HG03520 (cell line): ENCODE measurements at regions not wholly inside any gene's neighbourhood (a gene's known extent, or its start where the extent isn't known, plus 50 kb on each side); places are given as distances from the start of the nearest gene placed in this dataset.

Experiments
- ATAC-seq: cut with Tn5 transposase; IDR thresholded peaks from one replicate; pipeline ENCODE4 v1.9.1; 2021; ENCODE audit warnings: mild to moderate bottlenecking, moderate library complexity; ENCODE audit not compliant: unreplicated experiment

DNA sequence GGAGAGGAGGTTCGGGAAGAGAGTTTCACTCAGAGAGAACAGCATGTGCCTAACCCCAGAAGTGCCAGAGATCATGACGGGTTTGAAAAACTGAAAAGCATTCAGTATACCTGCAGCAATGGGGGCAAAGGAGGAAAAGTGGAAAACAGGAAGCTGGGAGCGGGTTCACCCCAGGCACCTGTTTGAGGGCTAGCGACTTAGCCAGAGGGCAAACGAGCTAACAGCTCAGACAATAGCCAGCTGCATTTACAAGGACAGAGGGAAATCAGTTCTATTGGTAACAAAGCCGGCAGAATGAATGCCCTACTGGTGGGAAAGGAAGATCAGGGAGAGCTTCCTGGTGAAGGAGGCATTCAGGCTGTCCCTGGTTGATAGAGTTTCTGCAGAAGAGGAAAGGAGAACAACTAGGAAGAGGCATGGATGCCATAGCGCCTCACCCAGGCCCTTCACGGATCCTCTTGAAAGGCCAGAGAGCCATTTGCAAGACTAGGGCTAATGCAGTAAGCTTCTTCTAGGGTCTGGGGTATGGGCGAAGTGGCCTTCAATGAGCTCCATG, 141.7 kb upstream of the ADRA1B start:
- ATAC-seq = no peak

DNA sequence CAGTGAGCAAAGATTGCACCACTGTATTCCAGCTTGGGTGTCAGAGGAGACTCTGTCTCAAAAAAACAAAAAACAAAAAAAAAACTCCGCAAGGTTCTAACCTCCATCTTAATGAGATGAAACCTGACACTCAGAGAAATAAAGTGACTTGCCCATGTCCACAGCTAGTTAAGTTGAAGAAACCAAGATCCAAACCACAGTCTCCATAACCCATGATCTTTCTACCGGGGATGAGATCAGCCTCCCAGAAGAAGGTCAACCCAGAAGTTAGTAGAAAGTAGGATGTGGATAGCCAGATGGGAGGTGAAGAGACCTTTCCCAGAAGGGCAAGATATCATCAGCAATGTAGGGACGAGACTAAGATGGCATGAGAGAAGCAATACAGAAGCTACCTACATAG, 140.4 kb upstream of the ADRA1B start:
- ATAC-seq = no peak

DNA sequence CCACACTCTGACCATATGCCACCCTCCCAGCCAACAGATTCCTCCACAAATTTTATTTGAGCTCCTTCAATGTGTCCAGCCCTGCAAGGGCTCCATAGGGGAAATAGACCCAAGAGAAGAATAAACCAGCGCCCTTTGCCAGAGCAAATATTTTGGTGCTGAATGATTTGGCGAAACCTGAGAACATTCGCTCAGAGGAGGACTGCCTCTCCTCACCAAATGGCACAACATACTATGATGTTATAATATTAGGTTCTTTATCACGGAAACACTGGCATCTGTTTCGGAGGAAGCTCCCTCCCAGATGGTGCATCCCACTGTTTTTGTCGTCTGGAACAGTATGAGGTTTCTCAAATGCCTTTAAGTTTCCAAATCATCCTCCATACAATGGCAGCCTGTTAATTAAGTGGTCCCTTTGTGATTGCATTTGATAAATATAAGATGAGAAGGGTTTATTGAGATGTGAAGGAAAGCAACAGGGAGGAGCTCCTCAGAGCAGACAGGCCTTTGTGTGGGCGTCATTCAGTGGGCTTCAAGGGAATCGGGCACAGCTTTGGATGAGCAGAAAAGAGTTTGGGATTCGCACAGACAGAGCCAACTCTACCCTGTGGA, 139.1 kb upstream of the ADRA1B start:
- ATAC-seq = no peak

DNA sequence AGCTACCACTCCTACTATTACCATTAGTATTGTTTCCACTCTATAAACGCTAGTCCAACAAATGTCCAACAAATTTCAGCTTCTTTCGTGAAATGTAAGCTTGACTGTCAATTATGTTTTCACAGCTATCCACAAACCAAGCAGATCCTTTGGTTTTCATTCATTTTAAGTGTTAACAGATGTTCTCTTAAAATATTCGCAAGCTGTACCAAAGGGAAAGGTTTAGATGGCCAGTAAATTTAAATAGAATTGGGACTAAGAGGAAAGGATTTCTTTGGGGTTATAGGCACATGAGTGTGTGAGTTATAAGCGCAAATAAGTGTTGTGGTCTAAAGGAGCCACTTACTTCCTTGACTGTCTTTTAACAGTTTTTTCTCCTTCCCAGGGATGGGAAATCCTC, 136.8 kb upstream of the ADRA1B start:
- ATAC-seq = no peak

DNA sequence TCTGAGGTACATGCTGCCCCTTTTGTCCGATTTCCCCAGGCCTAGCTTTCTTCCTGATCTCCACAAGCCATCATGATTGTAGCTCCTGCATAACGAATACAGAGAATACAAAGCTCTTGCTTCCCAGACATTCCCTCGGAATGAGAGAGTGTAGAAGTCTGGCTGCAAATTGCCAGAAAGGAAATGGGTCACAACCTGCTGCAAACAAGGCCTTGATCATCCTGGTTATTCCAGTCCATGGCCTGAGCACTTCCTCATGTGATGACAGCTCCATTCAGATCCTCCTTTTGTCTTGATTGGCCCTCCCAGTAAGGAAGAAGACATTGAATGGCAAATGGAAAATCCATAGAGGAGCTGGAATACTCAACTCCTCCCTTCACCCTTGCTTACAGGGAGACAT, 136.0 kb upstream of the ADRA1B start:
- no peak for ATAC-seq

DNA sequence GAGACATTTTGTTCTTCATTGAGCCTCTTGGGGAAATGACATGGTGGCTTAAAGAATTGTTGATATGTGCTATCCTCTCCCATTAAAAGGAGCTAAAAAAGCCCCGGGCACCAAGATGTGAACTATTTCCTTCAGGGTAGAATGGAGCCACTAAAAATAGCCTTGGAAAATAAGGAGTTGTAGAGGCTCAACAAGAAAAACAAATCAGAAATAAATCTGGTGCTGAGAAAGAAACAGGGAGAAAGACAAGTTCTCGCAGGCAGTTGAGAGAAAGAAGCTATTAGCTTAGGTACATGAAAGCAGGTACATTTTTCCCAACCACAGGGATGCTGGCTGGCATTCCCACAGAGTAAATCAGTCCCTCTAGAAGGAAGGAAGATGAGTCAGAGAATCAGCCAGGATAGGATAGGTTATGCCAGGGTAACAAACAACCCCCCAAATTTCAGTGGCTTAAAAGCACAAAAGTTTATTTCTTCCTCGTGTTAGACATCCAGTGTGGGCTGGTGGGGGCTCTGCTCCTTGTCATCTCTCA, 134.6 kb upstream of the ADRA1B start:
- no peak for ATAC-seq

DNA sequence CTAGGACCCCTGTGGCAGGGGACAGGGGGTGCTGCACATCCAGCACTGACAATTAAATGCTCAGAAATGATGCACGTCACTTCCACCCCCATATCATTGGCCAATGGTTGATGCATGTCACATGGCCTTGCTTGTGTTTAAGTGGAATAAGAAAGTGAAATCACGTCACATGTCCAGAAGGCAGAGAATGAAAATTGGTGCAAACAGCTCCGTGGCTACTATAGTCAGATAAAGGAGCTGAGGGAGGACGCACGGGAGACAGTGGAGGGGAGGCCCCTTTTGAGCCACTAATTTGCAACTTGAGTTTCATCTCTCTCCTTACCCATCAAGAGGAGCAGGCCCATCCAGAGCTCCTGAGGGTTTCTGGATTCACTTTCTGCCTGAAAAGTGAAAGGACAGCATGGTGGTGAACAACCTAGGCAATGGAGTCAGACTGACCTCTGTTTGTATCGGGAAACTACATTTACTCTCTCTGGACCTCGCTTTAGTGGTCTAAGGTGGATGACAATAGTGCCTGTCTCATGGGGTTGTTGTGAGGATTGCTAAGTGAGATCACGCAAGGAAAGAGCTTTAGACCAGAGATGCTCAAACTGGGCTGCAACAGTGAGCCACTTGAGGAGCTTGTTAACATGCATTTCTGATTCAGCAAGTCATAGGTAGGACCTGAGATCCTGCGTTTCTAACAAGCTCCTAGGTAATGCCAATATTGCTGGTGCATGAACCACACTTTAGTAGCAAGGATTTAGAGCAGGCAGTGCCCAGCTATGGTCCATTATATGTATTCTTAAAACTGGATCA, 133.9 kb upstream of the ADRA1B start:
- no peak for ATAC-seq

DNA sequence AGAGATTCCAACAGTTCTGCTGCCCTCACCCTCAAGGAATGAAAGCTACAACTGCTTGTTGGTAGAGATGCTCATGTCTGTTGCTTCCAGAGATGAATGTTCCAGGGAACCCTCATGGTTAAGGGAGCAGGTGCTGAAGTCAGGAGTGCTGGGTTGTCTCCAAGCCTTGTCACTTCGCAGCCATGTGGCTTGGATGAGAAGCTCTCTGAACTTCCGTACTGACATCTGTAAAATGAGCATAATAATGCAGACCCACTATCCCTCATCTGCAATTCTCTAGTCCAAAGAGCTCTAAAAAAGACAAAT, 133.3 kb upstream of the ADRA1B start:
- no peak for ATAC-seq

DNA sequence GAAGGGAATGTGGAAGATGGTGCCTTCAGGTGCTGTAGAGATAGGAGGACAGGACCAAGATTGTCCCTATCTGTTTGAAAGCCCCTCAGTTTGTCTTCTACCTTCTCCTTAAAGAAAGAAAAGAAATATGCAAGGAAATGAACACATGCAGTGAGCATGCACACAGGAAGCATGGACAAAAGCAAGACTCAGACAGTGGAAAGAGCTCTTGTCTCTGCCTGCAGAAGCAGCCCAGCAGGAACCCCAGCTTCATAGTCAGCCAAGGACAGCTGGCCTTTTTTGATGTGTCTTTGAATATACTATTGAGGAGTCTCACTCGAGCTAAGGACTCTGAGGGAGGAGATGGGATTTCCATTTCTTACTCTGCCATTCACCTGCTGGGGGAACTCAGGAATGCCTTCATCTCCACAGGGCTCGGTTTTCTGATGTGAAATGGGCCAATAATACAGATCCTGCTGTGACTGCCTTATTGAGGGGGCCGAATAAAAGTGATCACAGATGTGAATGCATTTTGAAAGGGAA, 132.5 kb upstream of the ADRA1B start:
- ATAC-seq = no peak

DNA sequence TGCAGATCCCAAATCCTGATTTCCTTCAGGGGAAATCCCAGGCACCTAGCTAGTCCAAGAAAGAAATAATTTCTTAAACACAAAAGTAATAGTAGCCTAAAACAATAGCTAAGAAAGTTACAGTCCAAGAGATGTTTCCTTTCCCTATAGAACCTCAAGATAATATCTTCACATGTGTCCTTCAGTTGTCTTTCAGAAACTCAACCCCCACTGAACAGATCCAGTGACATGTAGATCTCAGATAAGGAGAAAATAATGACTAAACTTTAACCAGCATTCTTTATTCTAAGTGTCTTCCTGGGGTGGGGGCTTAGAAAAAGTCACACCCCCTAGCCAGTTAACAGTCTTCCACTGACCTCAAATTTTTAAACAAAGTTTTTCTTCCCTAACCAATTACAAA, 131.3 kb upstream of the ADRA1B start:
- no peak for ATAC-seq

DNA sequence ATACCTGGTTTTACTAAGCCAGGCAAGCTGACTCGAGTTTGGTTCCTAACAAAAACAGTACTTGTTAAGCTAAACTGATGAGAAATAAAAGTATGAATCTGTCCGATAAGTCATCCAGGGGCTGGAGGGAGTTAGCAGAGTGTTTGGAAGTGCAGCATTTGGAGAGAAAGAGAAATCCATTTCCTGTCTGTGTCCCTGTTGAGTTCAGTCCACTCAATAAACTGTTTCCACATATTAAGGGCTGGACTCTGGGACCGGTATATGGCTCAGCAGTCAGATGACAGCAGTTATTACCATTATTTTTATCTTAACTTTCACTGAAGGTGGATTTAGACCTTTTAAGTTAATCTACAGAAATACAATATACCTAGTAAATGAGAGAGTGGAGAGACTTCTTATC, 130.6 kb upstream of the ADRA1B start:
- ATAC-seq = no peak

DNA sequence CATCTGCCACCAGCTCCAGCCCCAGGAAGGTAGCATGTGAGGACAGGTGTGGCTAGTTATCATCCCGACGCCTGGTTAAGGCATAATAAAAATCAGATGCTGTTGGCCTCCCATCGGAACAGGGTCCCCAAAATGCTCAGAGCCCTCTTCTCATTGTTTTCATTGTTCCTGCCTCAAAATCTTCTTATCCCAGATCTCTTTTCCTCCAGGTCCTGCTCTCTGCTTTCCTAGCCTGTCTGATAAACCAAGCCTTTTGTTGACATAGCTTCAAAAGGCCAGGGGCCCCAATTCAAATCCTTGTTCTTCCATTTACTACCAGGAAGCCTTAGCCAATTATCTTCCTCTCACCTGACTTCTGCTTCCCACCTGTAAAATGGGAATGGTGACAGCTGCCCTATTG, 130.1 kb upstream of the ADRA1B start:
- ATAC-seq = no peak

DNA sequence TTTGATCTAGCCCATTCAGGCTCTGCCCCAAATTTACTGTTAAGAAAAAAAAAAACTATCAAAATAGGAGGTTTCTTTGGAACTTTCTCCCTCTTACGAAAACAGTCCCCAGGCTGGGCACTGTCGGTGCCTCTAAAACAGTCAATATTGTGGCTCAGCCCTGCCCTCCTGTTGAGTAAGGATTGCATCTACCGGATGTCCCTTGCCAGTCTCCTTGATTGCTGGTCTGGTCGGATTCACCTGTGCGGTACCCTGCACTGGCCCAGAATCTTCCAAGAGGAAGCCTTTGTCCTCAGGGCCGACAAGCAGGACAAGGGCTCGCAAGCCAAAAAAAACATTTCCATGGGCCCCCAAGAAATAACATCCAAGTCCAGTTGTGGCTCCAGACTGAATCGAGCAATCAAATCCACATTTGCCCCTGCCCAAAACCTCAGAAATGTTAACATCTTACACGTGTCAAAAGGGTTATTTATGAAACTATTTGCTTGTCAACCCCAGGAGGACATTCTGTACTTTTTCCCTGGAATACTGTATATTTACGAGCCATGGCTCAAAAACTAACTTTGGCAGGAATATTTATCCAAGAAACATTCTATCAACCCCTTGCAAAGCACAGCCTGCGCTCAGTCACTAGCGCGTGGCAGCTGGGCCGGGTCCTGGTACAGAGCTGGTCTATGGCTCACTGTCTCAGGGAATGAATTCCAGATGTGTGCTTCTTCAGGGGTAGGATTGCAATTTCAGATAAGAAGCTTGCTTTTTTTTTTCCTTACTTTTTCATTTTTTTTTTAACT, 129.2 kb upstream of the ADRA1B start:
- no peak for ATAC-seq

DNA sequence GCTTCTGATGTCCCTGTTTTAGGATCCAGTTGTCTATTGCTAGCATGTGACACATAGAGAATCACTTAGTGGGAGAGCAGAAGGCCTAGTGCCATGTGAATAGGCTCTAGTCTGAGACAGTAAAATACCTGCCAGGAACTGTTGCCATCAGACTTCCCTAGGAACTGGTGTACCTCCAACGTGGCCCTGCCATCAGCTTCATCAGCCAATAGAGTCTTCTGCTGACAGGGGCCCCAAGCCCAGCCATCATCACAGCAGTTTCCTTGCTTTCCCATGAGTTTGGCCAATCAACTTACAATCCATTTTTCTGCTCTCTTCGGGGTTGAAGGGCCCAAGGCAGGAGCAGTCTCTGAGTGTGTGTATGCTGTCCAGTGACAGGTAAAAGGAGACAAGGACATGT, 128.4 kb upstream of the ADRA1B start:
- no peak for ATAC-seq

DNA sequence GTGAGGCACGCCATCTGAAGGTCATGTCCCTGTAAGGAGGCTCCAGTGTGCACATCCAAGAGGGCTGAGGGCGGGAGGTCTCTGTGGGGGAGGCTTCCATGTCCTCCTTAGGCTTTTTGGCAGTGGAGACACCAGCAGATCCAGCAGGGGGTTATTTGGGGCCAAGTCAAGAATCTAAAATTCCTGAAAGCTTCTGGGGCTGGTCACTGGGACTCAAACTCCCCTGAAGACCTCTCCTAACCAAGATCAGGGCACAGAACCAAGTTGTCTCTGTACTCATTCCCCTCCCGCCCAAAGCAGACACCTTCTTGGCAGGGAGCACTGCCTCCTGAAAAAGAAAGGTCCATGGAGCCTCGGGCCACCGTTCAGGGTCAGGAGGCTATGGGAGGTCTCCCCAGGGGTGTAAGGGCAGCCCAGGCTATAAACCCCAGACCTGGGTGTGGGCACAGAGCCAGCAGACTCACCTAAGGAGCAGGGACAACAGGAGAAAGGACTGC, 127.4 kb upstream of the ADRA1B start:
- no peak for ATAC-seq

DNA sequence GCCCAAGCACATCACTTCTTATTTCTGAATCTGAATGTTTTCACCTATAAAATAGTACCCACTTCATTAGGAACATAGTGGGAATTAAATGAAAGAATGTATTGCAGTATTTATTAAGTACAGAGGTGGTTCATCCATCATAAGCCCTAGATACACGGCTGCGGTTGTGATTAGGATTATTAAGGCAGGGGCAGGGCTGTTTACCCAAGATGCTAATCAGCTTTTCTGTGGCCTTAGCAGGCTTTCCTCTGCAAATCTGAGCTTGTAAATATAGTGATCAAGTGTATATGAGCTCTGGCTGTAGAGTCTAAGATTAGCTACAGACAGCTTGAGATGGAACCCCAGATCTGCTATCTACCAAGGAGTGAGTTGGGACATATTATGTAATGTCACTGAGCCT, 124.1 kb upstream of the ADRA1B start:
- no peak for ATAC-seq

DNA sequence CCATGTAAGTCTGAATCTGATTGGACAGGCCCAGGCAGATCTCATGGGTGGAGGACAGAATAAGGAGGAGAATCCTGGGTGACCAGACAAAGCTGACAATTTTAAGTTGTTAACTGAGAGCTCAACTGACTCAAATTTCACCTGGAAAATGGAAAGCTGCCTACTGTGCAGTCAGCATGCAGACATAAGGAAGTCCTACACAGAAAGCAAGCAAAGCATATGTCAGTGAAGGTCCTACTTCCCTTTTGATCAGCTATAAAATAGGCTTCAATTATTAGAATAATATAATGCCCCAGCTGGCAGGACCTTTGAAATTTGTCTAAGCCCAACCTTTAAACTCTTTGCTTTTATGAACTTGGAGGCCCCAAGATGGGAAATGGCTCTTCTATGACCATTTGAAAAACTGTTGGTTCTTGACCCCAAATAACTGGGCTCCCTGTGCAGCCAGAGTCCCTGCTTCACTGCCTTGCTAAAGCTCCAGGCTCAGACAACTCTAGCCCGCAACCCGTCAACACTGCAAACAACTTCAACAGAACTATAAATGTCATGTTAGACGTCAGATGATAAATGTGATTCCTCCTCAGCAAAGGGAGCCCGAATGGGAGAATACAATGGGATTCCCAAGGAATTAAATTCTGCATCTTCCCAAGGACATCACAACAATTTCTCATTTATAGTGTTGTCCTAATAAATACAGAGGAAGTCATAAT, 118.9 kb upstream of the ADRA1B start:
- ATAC-seq = no peak

DNA sequence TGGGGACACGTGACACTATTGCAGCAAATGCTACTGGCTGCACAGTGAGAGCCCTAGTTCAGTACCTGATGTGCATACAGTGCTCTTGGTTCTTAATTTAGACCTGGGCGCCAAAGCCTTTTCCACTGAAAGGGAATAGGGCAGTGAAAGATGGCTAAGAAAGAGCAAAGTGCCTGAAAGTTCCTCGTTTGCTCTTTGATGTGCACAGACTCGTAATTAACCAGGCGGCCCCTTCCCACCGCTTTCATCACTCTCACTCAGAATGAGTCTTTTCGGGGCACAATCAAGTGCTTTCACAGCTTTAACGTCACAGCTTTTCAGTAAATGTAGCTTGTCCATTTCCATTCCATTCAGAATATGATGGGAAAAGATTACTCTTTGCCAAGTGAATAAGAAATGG, 116.6 kb upstream of the ADRA1B start:
- no peak for ATAC-seq

DNA sequence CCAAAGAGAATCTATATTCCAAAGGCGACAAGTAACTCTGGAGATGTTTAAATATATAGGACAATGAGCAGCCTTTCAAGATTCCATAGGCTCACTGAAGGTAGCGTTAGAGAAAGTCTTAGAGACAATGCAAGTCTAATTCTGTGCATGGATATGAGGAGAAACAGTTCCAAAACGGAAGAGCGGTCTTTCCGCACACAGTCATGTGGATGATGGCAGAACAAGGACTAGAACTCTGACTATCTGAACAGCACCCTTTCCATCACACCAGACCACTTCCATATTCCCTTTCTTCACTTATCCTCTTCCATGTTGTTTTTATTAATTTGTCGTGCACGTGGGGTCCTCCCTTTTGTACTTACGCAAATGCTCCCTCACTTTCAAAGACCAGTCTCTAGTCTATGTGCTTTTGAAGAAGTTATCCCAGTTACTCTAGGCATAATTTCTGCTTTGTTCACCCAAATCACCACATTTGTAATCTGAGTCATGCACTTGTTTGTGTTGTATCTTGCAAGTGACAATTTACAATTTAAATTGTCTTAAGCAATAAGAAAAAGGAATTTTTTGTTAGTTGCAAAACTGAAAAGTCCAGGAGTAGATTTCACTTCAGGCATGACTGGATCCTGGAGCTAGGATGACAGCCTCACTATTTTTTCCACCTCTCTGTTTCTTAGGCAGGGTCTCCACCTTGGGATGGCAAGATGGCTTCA, 116.0 kb upstream of the ADRA1B start:
- ATAC-seq = no peak

DNA sequence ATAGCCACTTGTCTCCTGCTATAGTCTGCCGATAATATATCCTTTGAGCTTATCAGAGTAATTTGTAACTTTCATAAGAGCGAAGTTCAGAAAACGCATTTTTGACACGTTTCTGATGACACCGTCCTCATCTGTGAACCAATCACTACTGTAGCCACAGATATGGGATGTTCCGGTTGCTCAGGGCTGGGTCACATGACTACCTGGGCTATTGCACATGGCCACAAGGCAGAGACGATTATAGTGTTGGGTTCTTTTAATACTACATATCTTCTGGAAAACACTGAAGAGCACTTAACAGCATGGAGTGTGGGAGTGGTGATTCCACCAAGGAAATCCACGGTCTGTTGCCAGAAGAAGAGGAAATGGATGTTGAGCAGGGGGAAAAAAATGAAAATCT, 115.0 kb upstream of the ADRA1B start:
- no peak for ATAC-seq
